B cell (primary cell): ENCODE measurements at regions not wholly inside any gene's neighbourhood (a gene's known extent, or its start where the extent isn't known, plus 50 kb on each side); places are given as distances from the start of the nearest gene placed in this dataset.

Experiments
- ATAC-seq: fragments of 200-7000 bp; cut with Tn5 transposase; one replicate; pipeline ENCODE4 v1.10.0; 2021; ENCODE audit warnings: low read depth, mild to moderate bottlenecking, moderate number of reproducible peaks, moderate library complexity
- CTCF ChIA-PET: fragments of 350-600 bp; sonication (Branson Sonifier 250); formaldehyde crosslinking; loops from one replicate; lab custom pipeline; 2021; ENCODE audit warnings: antibody characterized with exemption, inconsistent platforms; lab: Charles Lee
- POLR2A ChIA-PET: fragments of 350-600 bp; sonication (Branson Sonifier 250); formaldehyde crosslinking; loops from one replicate; lab custom pipeline; 2021; ENCODE audit warnings: antibody characterized with exemption; lab: Charles Lee
- DNase-seq: peaks from one replicate; pipeline ENCODE4 v3.0.0; 2013
- H2AFZ ChIP-seq: 2 replicates; pipeline ENCODE4 v1.6.1; 2012; ENCODE audit warnings: mild to moderate bottlenecking, low read depth, low read length; ENCODE audit not compliant: insufficient read depth, poor library complexity, severe bottlenecking
- H3K27ac ChIP-seq, 2 donors: 1 replicate in 1 of 2; 2 replicates in 1 of 2; pipeline ENCODE4 v1.5.1; 2012 to 2013; ENCODE audit warnings: low read length in 2 of 2, mild to moderate bottlenecking in 2 of 2, moderate library complexity in 1 of 2
- H3K27me3 ChIP-seq, 4 experiments: fragments of 200-600 bp in 1 of 4; sonication (generic) in 1 of 4; replicated peaks in 1 of 4; 1 replicate in 2 of 4; 2 replicates in 2 of 4; pipeline versions ENCODE4 v1.6.1 to v1.7.0; 2013 to 2016; ENCODE audit warnings: low read length in 3 of 4, mild to moderate bottlenecking in 2 of 4, mixed read lengths in 1 of 4, moderate library complexity in 1 of 4; ENCODE audit not compliant: insufficient read depth in 4 of 4, control insufficient read depth in 3 of 4; ENCODE audit errors: control extremely low read depth in 1 of 4
- H3K36me3 ChIP-seq, 2 experiments: replicated peaks in 1 of 2; 1 replicate in 1 of 2; 2 replicates in 1 of 2; pipeline versions ENCODE4 v1.6.1 to v1.7.1; 2013; ENCODE audit warnings: low read length in 1 of 2; ENCODE audit not compliant: insufficient read depth in 2 of 2, control insufficient read depth in 1 of 2; ENCODE audit errors: control extremely low read depth in 1 of 2, extremely low read depth in 1 of 2
- H3K4me1 ChIP-seq, 2 donors: fragments of 200-600 bp in 1 of 2; sonication (generic) in 1 of 2; 1 replicate in 1 of 2; 2 replicates in 1 of 2; pipeline versions ENCODE4 v1.5.1 to v1.6.1; 2013 to 2017; ENCODE audit warnings: low read length in 2 of 2; ENCODE audit not compliant: control insufficient read depth in 2 of 2, insufficient read depth in 2 of 2
- H3K4me2 ChIP-seq: replicated peaks from 2 replicates; pipeline ENCODE3; 2012; ENCODE audit warnings: mild to moderate bottlenecking, low read depth, low read length; ENCODE audit not compliant: poor library complexity, severe bottlenecking
- H3K4me3 ChIP-seq, 5 experiments: fragments of 200-600 bp in 1 of 5; sonication (generic) in 1 of 5; 1 replicate in 3 of 5; 2 replicates in 2 of 5; pipeline versions ENCODE4 v1.5.1 to v1.7.0; 2011 to 2016; ENCODE audit warnings: low read length in 4 of 5, mild to moderate bottlenecking in 4 of 5, low read depth in 2 of 5, control low read depth in 1 of 5, moderate library complexity in 1 of 5; ENCODE audit not compliant: insufficient read depth in 1 of 5; ENCODE audit errors: control extremely low read depth in 1 of 5, extremely low read depth in 1 of 5
- H3K79me2 ChIP-seq: fragments of 200-600 bp; sonication (generic); one replicate; pipeline ENCODE4 v1.6.0; 2016; ENCODE audit warnings: low read length; ENCODE audit not compliant: control insufficient read depth, insufficient read depth
- H3K9ac ChIP-seq: fragments of 200-600 bp; sonication (generic); 2 replicates; pipeline ENCODE4 v1.6.1; 2017; ENCODE audit warnings: mild to moderate bottlenecking, low read length, moderate library complexity
- H3K9me3 ChIP-seq, 3 donors: one replicate each; pipeline versions ENCODE4 v1.6.1 to v1.7.1; 2013; ENCODE audit warnings: low read length in 2 of 3; ENCODE audit not compliant: control insufficient read depth in 2 of 3, insufficient read depth in 1 of 3; ENCODE audit errors: control extremely low read depth in 1 of 3
- H4K20me1 ChIP-seq: 2 replicates; pipeline ENCODE4 v1.6.0; 2012; ENCODE audit warnings: mild to moderate bottlenecking, low read length; ENCODE audit not compliant: insufficient read depth, control insufficient read depth, poor library complexity, severe bottlenecking
- H3K27ac Mint-ChIP-seq: one replicate; pipeline ENCODE4 v1.8.0; 2021; ENCODE audit warnings: mixed read lengths
- H3K27me3 Mint-ChIP-seq: one replicate; pipeline ENCODE4 v1.8.0; 2021; ENCODE audit warnings: mixed read lengths
- H3K4me1 Mint-ChIP-seq: one replicate; pipeline ENCODE4 v1.8.0; 2021; ENCODE audit warnings: mixed read lengths
- H3K4me3 Mint-ChIP-seq: one replicate; pipeline ENCODE4 v1.8.0; 2021; ENCODE audit warnings: mixed read lengths
- H3K9me3 Mint-ChIP-seq: one replicate; pipeline ENCODE4 v1.8.0; 2022; ENCODE audit warnings: mixed read lengths; ENCODE audit not compliant: insufficient read depth
- EZH2 ChIP-seq: IDR thresholded peaks from 2 replicates; pipeline ENCODE4 v1.6.1; 2012; ENCODE audit warnings: borderline replicate concordance, low read depth, mild to moderate bottlenecking, moderate library complexity, low read length; ENCODE audit not compliant: insufficient read depth, poor library complexity, severe bottlenecking
- WGBS: methylation state at CpG from one replicate; pipeline ENCODE4 v1.1.5; 2013; ENCODE audit warnings: missing lambda C conversion rate; ENCODE audit not compliant: insufficient coverage; 5-methylcytosine and 5-hydroxymethylcytosine counted together
- intact Hi-C: fragments of 100-400 bp; cut with micrococcal nuclease; formaldehyde crosslinking; loops from one replicate; pipeline ENCODE4 v1.10.0; 2022
- TF ChIP-seq, protein P1 (sequence below): fragments of 200-600 bp; IDR thresholded peaks from one replicate; pipeline ENCODE4 v1.8.0; 2022; ENCODE audit warnings: antibody characterized with exemption, mild to moderate bottlenecking

DNA sequence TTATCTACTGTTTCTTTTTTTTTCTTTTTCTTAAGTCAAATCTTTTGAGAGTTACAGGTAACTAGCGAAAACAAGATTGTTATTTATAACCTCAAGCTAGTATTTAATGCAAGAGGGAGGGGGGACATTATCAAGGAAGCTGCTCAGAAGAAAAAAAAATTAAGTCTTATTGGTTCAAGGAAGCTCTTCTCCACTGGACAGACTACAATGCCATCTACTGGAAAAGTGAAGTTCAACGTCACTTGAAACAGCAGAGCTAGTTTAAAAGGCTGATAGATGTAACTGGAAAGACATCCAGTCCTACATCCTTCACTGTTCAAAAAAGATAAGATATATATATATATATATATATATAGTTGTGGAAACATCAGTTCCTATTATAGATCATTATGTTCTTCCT lies 418.0 kb upstream of the PSMD7 start:
- intact Hi-C loops, result loop anchor here (5.0 kb wide), 1 partner anchor 1376 kb away; no protein-coding TSS in a partner anchor
- Histone ChIP-seq H3K36me3 (no peaks in the 10 kb centered on the region), H3K9ac (no peak overlapping the region), H3K4me2 (no peak overlapping the region), H4K20me1 (no peaks in the 10 kb centered on the region), H3K27ac (no peak overlapping the region), H2AFZ (no peak overlapping the region), H3K27me3 (no peaks in the 10 kb centered on the region), H3K79me2 (no peaks in the 10 kb centered on the region), H3K4me1 (no peaks in the 10 kb centered on the region), H3K4me3 (no peak overlapping the region), H3K9me3 (no peaks in the 10 kb centered on the region)
- H3K27ac Mint-ChIP-seq, result no peak overlapping the region
- no peaks in the 10 kb centered on the region for H3K4me1 Mint-ChIP-seq
- no peak overlapping the region for H3K4me3 Mint-ChIP-seq
- peak; percentile 18 for DNase-seq
- H3K9me3 Mint-ChIP-seq, result no peaks in the 10 kb centered on the region
- ChIA-PET CTCF (interaction anchor here (0.6 to 2.5 kb wide), 10 partner anchors 15 to 1811 kb away, joined by 3 to 18 read pairs (median 5); no protein-coding TSS in a partner anchor), POLR2A (no interaction called here)
- ATAC-seq, result no peak
- H3K27me3 Mint-ChIP-seq, result peaks cover 3% of the 10 kb centered on the region
- no peak for TF ChIP-seq EZH2
- TF ChIP-seq, protein P1, sequence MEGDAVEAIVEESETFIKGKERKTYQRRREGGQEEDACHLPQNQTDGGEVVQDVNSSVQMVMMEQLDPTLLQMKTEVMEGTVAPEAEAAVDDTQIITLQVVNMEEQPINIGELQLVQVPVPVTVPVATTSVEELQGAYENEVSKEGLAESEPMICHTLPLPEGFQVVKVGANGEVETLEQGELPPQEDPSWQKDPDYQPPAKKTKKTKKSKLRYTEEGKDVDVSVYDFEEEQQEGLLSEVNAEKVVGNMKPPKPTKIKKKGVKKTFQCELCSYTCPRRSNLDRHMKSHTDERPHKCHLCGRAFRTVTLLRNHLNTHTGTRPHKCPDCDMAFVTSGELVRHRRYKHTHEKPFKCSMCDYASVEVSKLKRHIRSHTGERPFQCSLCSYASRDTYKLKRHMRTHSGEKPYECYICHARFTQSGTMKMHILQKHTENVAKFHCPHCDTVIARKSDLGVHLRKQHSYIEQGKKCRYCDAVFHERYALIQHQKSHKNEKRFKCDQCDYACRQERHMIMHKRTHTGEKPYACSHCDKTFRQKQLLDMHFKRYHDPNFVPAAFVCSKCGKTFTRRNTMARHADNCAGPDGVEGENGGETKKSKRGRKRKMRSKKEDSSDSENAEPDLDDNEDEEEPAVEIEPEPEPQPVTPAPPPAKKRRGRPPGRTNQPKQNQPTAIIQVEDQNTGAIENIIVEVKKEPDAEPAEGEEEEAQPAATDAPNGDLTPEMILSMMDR, result peak; percentile 37
- no CpG with 5 or more reads among the region's 2 CpGs for WGBS

DNA sequence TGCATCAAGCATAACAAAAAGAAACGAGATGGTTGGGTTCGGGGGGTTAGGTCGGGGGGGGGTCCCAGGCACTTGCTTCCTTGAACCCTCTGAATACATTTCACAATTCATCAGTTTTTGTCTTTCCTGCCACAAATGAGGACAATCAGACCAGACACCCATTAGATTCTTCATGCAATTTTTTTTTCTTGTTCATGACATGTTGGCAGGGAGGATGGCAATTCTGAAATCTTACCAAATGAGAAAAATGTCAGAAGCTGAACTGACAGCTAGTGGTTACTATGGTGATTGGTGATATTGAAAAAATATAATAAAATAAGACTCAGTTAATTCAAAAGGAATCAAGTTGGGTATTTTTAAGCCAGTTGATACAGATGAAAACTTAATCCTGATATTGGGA lies 419.5 kb upstream of the PSMD7 start:
- no peak for TF ChIP-seq EZH2
- TF ChIP-seq, protein P1, result no peak
- H3K4me3 ChIP-seq, result no peak overlapping the region
- no peaks in the 10 kb centered on the region for H3K79me2 ChIP-seq
- WGBS, result no CpG with 5 or more reads among the region's 3 CpGs
- DNase-seq (no peak), ATAC-seq (no peak)
- no peaks in the 10 kb centered on the region for H4K20me1 ChIP-seq
- Mint-ChIP-seq H3K27me3 (peaks cover 3% of the 10 kb centered on the region), H3K4me1 (no peaks in the 10 kb centered on the region), H3K27ac (no peak overlapping the region), H3K9me3 (no peaks in the 10 kb centered on the region), H3K4me3 (no peak overlapping the region)
- no peak overlapping the region for H3K27ac ChIP-seq
- H3K36me3 ChIP-seq, result no peaks in the 10 kb centered on the region
- H3K9ac ChIP-seq, result no peak overlapping the region
- H2AFZ ChIP-seq, result no peak overlapping the region
- H3K4me2 ChIP-seq, result no peak overlapping the region
- intact Hi-C loops, result loop anchor here (5.0 kb wide), 1 partner anchor 1375 kb away; no protein-coding TSS in a partner anchor
- no peaks in the 10 kb centered on the region for H3K9me3 ChIP-seq
- CTCF ChIA-PET, result interaction anchor here (0.8 to 2.5 kb wide), 2 partner anchors 1044 to 1752 kb away, joined by 3 to 18 read pairs; no protein-coding TSS in a partner anchor
- POLR2A ChIA-PET, result no interaction called here
- no peaks in the 10 kb centered on the region for H3K27me3 ChIP-seq
- H3K4me1 ChIP-seq, result no peaks in the 10 kb centered on the region
